Fibroblast of mammary gland (primary cell): ENCODE measurements at regions not wholly inside any gene's neighbourhood (a gene's known extent, or its start where the extent isn't known, plus 50 kb on each side); places are given as distances from the start of the nearest gene placed in this dataset.

Experiments used
- DNase-seq: peaks from one replicate; pipeline ENCODE4 v3.0.0-alpha.2; 2010; ENCODE audit warnings: low read depth
- H3K4me3 ChIP-seq: 2 replicates; pipeline ENCODE4 v1.5.1; 2011; ENCODE audit warnings: low read depth, mild to moderate bottlenecking, low read length, moderate library complexity; ENCODE audit not compliant: control insufficient read depth
- TF ChIP-seq, protein P1 (sequence below): conservative IDR thresholded peaks from 2 replicates; pipeline ENCODE4 v1.5.1; 2011; ENCODE audit warnings: low read depth, low read length, inconsistent platforms; ENCODE audit not compliant: control insufficient read depth, insufficient read depth

DNA sequence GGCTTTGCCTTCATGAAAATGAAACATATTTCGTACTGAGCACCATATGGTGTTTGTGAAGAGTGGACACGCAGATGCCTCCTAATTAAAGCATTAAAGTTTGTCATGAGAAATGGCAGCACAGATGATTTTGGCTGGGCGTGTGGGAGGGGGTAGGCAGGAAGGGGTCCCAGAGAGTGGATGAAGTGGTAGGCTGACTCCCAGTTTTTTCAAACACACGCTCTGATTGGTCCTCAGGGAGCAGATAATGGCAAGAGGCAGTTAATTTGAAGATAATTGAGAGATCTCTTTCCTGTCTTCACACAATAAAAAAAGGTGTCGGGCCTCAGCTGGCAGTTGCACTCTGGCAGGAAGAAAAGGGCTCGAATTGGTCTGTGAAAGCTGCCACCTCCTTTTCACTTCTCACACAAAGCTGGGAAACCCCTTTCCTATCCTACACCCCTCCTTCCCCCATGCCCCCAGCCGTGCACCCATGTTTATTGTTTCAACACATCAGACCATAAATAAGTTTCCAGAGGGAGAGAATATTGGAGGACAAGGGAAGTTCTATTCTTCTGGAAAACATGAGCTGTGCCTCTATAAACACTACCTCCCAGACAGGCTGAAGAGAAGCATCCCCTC, 429.6 kb downstream of the ARHGEF28 start:
- no peak for DNase-seq
- H3K4me3 ChIP-seq: no peak overlapping the region
- TF ChIP-seq, protein P1, sequence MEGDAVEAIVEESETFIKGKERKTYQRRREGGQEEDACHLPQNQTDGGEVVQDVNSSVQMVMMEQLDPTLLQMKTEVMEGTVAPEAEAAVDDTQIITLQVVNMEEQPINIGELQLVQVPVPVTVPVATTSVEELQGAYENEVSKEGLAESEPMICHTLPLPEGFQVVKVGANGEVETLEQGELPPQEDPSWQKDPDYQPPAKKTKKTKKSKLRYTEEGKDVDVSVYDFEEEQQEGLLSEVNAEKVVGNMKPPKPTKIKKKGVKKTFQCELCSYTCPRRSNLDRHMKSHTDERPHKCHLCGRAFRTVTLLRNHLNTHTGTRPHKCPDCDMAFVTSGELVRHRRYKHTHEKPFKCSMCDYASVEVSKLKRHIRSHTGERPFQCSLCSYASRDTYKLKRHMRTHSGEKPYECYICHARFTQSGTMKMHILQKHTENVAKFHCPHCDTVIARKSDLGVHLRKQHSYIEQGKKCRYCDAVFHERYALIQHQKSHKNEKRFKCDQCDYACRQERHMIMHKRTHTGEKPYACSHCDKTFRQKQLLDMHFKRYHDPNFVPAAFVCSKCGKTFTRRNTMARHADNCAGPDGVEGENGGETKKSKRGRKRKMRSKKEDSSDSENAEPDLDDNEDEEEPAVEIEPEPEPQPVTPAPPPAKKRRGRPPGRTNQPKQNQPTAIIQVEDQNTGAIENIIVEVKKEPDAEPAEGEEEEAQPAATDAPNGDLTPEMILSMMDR: no peak

DNA sequence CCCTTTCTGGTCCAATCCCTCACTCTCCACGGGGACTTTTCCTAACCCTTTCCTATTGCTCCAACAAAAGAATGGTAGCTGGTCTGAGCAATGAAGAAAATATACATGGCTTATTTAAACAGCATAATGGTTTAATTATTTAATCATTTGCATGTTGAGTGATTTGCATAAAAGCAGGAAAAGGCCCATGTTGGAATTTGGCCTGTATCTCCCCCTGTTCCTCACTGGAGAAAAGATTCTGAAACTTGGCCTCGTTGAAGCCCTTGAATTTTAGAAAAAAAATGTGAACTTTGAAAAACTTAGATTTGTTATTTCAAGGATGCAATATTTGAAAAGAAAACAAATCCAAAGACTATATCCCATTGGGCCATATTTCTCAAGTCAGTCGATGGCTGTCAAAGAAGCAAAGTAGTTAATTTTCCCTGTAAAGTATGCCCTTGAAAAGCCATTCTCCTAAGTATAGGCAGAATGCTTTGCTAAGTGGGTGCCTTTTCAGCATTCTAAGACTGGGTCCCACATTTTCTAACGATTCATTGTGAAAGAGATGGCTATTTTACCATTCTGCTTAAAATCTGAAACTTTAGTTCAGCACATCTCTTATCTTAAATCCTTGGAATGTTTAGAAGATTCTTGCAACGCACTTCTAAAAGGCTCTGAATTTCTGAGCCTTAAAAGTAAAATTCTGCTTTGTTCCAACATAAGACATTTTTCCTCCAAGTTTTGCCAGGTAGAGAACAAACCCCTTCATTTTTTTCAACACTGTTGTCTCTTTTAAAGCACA, 428.8 kb downstream of the ARHGEF28 start:
- DNase-seq: no peak
- H3K4me3 ChIP-seq: no peak overlapping the region
- TF ChIP-seq, protein P1: no peak

DNA sequence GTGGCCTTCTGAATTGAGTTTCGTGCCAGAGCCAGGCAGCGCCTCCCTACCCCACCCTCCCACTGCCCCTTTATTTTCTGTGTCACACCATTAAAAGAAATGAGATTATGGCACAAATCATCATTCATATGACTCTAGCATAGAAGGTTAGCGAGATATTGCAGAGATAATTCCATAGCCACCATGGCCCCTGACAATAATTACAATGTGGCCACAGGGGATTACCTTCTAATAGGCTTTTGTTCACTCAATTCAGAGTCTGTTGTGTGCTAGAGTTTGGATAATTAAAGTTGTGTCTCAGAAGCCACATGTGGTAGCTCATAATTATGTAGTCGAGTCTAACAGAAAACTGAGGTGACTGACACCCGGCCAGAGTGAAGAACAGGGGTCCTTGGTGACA, 428.1 kb downstream of the ARHGEF28 start:
- no peak for DNase-seq
- TF ChIP-seq, protein P1: no peak
- H3K4me3 ChIP-seq: no peak overlapping the region

DNA sequence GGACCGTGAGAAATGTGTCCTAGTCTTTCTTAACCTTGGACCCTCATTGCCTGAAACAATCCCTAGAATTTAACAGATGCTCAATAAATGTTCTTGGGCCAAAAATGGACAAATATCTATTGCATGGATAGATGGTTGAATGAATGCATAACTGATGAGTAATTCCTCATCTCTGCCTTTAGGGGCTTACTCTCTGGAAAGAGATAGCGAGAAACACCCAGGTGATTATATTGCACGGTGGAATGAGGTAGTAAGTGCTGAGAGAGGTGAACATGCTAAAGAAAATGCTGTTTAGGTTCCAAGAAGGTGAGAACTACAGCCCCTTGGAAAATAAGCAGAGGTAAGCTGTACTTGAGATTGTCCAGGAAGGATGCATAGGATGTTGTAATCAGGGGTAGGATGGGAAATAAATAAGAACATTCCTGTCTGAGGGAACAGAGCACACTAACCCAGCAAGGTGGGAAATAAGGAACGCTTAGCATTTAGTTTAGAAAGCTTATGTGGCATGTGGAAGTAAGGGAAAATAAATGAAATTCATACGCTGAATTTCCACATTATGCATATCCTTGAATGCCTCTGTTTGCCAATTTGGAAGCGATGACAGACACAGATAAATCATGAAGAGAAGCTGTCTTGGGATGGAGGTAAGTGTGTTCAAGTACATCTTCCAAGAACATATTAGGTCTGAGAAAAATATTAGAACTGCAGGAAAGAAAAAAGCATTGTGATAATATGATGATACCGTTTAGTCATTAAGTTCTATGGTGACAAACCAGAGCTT, 426.6 kb downstream of the ARHGEF28 start:
- no peak for DNase-seq
- TF ChIP-seq, protein P1: no peak
- no peak overlapping the region for H3K4me3 ChIP-seq

DNA sequence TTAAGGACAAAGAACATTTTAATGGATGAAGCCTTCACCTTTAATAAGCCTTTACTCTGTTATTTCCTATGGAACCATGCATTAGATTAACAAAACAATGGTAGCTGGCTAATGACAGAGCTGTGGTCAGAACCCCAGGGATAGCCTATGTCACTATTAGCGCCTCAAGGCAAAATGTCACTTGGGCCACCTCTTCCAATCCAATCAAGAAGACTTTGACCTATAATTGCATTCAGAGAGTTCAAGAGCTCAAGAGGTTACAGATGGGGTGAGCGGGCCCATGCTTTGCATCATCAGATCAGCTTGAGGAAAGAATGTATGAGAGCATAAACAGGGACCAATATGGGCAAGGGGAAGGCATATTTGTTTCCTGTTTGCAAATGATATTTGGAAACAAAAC, 425.1 kb downstream of the ARHGEF28 start:
- no peak overlapping the region for H3K4me3 ChIP-seq
- TF ChIP-seq, protein P1: no peak
- DNase-seq: no peak

DNA sequence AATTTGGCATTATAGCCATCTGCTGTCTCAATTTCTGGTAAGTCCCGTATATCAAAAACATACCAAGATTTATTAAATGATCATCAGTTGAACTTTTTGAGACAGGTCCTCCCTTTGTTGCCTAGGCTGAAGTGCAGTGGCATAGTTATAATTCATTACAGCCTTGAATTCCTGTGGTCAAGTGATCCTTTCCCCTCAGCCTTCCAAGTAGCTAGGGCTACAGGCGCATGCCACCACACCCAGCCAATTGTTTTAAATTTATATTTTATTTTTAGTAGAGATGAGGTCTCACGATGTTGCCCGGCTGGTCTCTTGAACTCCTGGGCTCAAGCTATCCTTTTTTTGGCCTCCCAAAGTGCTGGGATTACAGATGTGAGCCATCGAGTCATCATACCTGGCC, 418.9 kb downstream of the ARHGEF28 start:
- no peak for DNase-seq
- H3K4me3 ChIP-seq: no peak overlapping the region
- TF ChIP-seq, protein P1: no peak
